NCI-H460 (cell line): ENCODE measurements at regions not wholly inside any gene's neighbourhood (a gene's known extent, or its start where the extent isn't known, plus 50 kb on each side); places are given as distances from the start of the nearest gene placed in this dataset.
"Not testable (repeated sequence)": the region's sequence is repeated elsewhere in the genome, so short reads cannot be mapped to it uniquely, and the experiment has no call there.

Source experiments
- DNase-seq: peaks from one replicate; pipeline ENCODE4 v3.0.0-alpha.2; 2016; ENCODE audit warnings: low read depth; ENCODE audit errors: extremely low read depth

DNA sequence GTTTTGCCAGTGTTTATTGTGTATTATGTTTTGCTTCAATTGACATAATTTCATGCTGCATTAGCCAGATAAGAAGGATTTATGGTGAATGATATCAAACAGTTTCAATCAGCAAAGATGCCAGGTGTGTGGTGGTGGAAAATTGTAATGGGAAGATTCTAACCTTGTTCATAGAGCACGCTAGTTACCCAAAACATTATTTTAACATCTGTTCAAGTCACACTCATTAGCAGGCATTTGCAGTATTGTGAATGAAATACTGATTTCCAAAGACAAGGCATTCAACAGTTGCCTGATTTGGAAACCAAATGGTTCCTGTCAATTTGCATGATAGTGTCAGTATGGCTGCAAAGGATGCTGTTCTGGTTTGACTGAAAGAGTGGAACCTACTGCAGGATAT lies 129.7 kb downstream of the EPC1 start:
- no peak for DNase-seq

DNA sequence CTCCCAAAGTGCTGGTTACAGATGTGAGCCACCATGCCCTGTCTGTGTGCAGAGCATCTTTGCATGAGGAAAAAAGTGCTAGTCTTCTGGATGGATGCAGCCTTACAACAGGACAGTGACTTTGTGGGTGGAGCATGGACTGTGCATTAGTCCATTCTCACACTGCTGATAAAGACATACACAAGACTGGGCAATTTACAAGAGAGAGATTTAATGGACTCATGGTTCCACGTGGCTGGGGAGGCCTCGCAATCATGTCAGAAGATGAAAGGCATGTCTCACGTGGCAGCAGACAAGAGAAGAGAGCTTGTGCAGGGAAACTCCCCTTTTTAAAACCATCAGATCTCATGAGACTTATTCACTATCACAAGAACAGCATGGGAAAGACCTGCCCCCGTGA lies 133.1 kb downstream of the EPC1 start:
- DNase-seq, result not testable (repeated sequence)

DNA sequence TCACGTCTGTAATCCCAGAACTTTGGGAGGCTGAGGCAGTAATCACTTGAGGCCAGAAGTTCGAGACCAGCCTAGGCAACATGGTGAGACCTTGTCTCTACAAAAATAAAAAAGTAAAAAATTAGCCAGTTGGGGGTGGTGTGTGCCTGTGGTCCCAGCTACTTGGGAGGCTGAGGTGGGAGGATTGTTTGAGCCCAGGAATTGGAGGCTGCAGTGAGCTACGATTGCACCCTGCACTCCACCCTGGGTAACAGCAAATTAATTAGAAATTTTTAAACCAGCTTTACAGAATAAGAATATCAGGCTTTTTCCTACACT lies 136.0 kb downstream of the EPC1 start:
- DNase-seq, result no peak

DNA sequence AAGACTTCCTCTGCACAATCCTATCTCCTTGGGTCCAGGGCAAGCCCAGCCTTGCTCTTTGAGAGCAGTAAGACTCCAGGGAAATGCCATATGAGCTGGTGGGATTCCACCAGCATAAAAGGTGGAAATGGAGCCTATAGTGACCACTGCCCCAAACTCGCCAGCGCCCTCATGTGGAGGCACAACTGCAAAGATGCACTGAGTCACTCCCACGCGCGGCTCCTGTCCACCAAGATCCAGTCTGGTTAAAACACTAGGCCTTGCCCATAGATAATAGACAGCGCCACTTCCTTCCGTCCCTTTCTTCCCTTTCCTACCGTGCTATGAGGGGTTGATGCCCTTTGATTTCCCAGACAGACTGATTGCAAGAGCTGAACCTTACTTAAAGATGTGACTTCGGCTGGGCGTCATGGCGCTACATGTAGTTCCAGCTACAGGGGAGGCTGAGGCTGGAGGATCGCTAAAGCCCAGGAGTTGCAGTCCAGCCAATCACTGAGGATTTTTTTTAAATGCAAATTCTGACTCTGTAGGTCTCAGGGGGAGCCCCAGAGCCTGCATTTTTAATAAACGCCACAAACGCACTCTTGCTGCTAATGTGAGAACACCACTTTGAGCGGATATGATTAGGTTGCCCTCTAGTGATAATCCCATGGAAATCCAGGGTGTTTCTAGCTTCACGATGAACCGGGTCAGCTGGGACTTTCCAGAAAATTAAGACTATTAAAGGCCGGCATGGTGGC lies 136.5 kb downstream of the EPC1 start:
- DNase-seq, result peak; percentile 39

DNA sequence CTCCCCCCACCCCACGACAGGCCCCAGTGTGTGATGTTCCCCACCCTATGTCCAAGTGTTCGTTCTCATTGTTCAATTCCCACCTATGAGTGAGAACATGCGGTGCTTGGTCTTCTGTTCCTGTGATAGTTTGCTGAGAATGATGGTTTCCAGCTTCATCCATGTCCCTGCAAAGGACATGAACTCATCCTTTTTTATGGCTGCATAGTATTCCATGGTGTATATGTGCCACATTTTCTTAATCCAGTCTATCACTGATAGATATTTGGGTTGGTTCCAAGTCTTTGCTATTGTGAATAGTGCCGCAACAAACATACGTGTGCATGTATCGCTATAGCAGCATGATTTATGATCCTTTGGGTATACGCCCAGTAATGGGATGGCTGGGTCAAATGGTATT lies 139.0 kb downstream of the EPC1 start:
- not testable (repeated sequence) for DNase-seq

DNA sequence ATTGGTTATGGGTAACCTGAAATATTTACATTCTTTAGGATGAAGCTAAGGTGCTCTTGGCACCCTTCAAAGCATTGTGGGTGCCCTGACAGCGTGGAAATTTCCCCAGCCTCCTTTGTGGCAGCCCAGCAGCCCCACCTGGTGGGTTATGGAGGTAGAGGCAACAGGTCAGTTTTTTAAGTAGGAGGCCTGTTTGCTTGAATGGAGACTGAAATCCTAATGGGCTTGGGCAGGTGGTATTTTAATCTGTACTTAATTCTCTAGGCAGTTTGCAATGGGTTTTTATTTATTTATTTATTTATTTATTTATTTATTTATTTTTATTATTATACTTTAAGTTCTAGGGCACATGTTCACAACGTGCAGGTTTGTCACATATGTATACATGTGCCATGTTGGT lies 139.4 kb downstream of the EPC1 start:
- DNase-seq, result peak; percentile 30

DNA sequence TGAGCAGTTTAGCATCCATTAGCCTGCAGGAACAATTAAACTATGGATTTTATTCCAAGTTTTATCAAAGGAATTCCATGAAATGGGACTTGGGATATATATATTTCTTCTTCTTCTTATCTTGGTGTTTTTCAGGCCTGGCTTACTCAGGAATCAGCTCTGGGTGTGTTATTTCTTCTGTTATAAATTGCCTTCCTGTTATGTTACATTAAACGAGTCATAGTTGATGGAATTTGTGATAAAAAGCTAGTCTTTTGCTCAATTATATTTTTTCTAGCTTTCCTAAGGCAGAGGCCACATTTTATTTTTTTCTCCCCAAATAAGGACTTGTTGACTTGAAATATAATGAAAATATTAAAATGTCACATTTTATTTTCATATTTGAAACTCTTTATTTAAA lies 141.3 kb downstream of the EPC1 start:
- DNase-seq, result no peak

DNA sequence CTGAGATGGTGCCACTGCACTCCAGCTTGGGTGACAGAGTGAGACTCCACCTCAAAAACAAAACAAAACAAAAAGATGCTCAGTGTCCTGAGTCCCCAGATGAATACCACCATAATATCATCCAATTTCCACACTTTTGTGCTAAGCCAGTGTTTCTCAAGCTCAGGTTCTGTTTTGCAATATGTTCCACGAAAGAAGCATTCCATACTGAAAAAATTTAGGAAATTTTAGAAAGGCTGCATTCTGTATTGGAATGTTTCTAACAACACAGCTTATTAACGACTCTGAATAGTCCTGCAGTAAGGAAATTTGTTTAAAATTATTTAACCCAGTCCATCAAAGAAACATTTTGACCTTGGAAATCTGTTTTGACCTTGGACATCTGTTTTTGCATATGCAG lies 142.4 kb downstream of the EPC1 start:
- DNase-seq, result no peak

DNA sequence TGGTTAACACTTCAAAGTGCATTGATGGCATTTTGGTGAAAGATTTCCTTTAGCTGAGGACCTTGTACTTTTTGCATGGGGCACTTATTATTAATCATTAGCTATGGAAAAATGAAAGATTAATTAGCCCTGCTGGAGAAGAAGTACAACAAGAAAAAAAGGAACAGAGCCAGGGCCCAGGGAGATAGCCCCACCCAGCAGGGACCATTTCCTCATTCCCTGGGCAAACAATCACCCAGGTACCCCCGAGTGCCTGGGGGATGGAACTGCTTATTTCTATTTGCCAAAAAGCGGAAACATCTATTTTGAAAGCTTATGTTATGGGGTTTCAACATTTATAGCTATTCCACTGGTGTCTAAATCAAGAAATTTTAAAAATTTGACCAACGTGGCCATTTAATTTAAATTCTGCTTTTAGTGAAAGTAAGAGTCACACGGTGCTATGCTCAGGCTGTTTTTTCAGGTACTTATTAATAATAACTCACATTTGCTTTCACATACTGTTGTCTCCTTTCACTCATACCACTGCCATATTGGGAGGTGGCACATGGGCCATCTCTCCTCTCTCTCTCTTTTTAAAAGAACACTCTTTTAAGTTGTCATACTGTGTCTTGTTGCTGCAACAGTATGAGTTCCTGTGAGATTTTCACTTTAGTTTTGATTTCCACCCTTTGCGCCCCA lies 143.6 kb upstream of the KIF5B start:
- no peak for DNase-seq

DNA sequence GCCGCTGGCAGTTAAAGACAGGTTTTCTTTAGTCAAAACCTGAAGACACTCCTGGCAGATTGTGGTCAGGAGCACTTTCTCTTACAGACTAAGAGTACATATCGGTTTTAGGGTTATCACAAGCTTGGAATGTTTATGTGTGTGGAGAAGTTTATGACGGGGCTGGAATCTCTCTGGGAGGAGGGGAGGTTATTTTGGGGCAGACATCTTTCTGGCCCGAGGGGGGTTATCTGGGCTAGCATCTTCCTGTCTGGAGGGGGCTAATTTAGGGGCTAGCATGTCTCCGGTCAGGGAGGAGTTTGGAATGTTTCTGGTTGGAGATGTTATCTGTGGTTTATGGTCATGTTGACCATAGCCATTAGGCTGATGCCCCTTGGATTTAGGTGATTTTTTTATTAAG lies 141.2 kb upstream of the KIF5B start:
- DNase-seq, result no peak

DNA sequence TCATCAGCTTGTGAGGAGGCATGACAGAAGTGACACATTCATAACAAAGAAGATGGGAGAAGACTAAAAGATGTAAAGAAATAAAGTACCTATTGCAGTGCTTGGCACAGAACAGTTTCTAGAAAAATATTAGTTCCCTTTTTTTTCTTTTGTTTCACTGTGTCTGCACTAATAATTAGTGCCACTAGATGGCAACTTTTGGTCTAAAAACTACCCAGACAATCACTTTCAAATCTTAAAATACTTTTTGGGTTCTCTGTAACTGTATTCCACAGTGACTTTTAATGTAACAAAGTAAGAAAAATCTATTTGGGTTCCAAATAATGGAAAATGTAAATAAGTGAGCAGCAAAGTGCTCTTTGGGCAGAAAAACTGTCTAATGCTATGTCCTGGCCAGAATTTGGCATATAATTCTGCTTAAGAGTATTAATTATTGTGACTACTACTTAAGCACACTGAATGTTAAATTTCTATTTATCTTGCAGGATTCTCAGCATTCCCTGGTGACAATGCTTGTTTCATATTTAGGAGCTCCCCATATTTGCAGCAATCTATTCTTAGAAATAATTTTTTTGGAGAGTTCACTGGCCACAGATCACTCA lies 134.8 kb upstream of the KIF5B start:
- DNase-seq, result no peak

DNA sequence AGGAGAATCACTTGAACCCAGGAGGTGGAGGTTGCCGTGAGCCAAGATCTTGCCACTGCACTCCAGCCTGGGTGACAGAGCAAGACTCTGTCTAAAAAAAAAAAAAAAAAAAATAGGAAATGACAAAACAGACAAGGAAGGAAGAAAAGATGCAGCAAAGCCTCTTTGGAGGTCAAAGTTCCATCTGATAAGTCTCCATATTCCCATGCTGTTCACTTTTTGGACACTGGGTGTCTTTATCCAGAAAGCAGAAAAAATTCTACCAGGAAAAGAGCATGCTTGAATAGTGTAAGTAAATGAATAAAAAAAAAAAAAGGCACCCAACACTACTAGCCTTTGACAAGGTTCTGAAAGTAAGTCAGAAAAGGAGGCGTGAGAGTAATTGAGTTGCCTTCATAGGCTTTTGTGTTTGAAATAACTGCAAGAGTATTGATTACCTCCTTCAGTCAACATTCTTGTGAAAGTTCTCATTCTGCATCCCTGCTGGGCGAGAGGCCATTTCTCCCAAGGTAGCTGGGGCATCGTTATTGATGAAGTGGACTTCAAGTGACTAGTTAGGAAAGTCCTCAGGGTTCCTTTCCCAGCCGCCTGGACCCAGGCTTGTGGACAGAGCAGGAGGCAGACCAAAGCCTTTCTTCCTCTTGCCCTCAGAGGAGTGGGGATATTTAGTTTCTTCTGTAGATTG lies 133.3 kb upstream of the KIF5B start:
- no peak for DNase-seq

DNA sequence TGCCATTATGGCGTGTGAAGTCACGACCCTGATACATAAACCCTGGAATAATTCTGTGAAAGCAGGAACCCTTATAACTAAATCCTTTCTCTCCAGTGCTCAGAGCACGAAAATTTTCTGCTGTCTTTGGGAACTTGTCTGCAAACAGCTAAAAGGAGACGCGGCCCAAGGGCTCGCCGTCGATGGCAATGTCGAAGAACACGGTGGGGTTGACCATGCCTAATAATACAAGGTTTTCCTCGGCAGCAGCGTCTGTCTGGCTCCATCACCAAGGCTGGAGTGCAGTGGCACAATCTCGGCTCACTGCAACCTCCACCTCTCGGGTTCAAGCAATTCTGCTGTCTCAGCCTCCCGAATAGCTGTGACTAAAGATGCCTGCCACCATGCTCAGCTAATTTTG lies 132.4 kb upstream of the KIF5B start:
- DNase-seq, result not testable (repeated sequence)

DNA sequence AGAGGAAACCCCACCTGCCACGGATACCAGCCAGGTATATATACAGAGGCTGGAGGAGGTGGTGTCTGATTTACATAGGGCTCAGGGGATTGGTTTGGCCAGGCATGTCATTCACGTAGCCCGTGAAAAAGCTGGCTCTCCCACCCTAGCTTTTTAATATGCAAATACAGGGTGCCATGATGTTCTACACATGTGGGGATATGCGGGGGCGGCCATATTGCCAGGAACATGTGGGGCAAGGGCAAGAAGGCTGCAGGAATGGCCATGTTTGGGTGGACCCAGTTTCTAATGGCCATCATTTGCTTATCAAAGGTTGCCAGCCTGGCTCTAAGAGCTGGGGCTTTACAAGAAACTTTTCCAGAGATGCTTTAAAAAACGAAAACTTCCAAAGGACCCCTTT lies 131.5 kb upstream of the KIF5B start:
- no peak for DNase-seq

DNA sequence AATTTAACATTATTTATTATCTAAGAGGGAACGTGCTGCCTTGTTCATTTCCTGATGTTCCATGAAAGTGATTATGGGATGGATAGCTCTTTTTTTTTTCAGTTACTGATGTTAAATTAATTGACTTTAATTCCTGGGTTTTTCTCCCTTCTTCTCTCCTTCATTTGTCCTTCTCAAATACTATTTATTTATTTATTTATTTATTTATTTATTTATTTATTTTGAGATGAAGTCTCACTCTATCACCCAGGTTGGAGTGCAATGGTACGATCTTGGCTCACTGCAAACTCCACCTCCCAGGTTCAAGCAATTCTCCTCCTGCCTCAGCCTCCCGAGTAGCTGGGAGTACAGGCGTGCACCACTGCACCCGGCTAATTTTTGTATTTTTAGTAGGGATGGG lies 127.4 kb upstream of the KIF5B start:
- not testable (repeated sequence) for DNase-seq

DNA sequence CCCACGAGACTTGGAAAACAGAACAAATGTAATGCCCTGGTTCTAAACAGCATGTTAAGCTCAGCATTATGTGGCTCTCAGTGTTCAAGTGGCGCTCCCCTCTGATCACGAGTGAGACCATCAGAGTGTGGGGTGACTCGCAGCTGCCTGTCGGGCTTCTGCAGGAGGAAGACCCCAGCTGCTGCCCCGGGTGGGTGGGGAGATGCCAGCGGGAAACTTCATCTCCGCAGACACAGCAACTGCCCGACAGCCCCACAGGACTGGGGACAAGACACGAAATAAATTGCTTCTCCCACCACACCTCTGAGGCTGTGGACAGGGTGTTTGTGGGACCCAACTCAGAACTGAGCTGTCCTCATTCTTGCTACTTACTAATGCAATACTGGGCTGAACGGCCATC lies 126.3 kb upstream of the KIF5B start:
- no peak for DNase-seq

DNA sequence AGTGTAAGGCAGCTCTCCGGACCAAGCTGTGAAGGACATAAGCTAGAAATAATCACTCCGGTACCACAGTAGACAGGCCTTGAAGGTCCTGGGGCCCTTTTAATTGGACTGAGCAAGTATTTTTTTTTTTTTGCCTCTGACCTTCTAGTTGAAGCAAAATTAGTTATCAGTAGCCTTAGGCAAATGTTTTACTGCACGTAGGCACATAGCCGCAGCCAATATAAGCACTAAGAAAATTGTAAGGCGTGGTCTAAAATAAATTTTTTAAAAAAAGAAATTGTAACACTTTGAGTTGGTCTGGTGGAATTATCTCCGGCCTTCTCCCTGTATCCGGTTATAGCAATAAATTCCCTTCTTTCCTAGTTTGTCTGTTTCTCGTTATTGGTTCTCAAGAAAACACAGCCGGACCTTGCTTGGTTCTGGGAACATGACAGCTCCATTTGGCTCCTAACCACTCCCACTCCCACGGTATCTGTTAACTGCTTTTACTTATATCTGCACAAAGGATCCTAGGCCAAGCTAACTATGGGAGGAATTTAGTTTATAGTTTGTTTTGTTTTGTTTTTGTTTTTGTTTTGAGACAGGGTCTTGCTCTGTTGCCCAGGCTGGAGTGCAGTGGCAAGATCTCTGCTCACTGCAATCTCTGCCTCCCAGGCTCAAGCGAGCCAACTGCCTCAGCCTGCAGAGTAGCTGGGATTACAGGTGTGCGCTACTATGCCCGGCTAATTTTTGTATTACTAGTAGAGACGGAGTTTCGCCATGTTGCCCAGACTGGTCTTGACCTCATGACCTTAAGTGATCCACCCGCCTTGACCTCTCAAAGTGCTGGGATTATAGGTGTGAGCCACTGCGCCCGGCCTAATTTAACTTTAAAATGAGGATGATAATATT lies 124.4 kb upstream of the KIF5B start:
- DNase-seq, result no peak

DNA sequence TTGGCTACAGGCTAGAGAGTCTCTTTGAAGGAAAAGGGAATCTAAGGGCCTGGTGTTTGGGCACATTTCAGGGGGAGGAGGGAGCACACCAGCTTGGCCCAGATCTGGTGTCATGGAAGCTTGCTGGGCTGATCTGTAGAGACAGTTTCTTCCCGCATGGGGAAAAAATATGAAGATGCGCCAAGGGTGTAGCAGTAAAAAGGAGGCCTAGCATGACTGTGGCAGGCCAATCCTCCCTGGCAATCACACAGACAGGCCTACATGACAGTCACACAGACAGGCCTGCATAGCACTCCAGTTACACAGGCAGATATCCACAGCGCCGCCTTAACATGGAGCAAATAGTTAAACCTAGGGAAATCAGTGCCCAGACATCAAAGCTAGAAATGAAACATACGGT lies 123.6 kb upstream of the KIF5B start:
- DNase-seq, result no peak

DNA sequence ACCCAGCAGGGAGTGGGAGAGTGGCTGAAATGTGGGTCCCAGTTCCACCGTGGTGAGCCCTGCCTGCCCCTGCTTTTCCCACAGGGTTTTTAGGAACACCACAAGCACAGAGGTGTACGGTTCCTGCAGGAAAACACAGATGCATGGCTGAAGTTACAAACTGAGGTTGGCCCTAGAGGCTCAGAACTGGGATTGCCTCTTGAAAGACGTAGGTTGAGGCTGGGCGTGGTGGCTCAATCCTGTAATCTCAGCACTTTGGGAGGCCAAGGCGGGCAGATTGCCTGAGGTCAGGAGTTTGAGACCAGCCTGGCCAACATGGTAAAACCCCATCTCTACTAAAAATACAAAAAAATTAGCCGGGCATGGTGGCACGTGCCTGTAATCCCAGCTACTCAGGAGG lies 121.4 kb upstream of the KIF5B start:
- not testable (repeated sequence) for DNase-seq

DNA sequence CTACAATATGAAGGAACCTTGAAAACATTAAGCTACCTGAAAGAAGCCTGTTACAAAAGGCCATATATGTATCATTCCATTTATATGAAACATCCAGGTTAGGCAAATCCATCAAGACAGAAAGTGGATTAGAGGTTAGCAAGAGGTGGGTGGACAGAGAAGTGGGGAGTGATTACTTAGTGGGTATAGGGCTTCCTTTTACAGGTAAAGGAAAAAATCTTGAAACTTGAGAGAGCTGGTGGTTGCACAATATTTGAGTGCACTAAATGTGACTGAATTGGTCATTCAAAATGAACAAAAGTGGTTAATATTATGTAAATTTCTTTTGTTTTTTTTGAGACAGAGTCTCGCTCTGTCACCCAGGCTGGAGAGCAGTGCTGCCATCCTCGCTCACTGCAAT lies 119.4 kb upstream of the KIF5B start:
- no peak for DNase-seq
